DOHH2 (cell line): ENCODE measurements at regions not wholly inside any gene's neighbourhood (a gene's known extent, or its start where the extent isn't known, plus 50 kb on each side); places are given as distances from the start of the nearest gene placed in this dataset.

Experiments used
- H3F3A ChIP-seq: fragments of 200-600 bp; sonication (generic), shearing (Covaris generic); 2 replicates; pipeline ENCODE4 v1.6.0; 2016; ENCODE audit warnings: antibody characterized with exemption, mild to moderate bottlenecking; ENCODE audit not compliant: control insufficient read depth, insufficient read depth
- H3K27ac ChIP-seq: fragments of 200-600 bp; sonication (generic); 2 replicates; pipeline ENCODE4 v1.5.1; 2014; ENCODE audit warnings: low read depth, mild to moderate bottlenecking, low read length, moderate library complexity
- H3K27me3 ChIP-seq: fragments of 200-600 bp; sonication (generic); 2 replicates; pipeline ENCODE4 v1.6.1; 2014; ENCODE audit warnings: mild to moderate bottlenecking, low read length, mixed read lengths; ENCODE audit not compliant: control insufficient read depth
- H3K36me3 ChIP-seq: fragments of 200-600 bp; sonication (generic); 2 replicates; pipeline ENCODE4 v1.6.1; 2014; ENCODE audit warnings: mild to moderate bottlenecking, low read length, moderate library complexity, mixed read lengths; ENCODE audit not compliant: control insufficient read depth
- H3K4me1 ChIP-seq: fragments of 200-600 bp; sonication (generic); 2 replicates; pipeline ENCODE4 v1.6.1; 2014; ENCODE audit warnings: mild to moderate bottlenecking, low read length, mixed read lengths; ENCODE audit not compliant: control insufficient read depth
- H3K4me2 ChIP-seq: fragments of 200-600 bp; sonication (generic); 2 replicates; pipeline ENCODE4 v1.6.0; 2014; ENCODE audit warnings: mild to moderate bottlenecking, low read length, moderate library complexity
- H3K4me3 ChIP-seq: fragments of 200-600 bp; sonication (generic); 2 replicates; pipeline ENCODE4 v1.5.1; 2014; ENCODE audit warnings: mild to moderate bottlenecking, low read length, mixed read lengths
- H3K79me2 ChIP-seq: fragments of 200-600 bp; sonication (generic); 2 replicates; pipeline ENCODE4 v1.6.1; 2014; ENCODE audit warnings: mild to moderate bottlenecking, low read length, mixed read lengths; ENCODE audit not compliant: control insufficient read depth
- H3K9me2 ChIP-seq: fragments of 200-600 bp; sonication (generic); replicated peaks from 2 replicates; pipeline ENCODE4 v1.6.1; 2014; ENCODE audit warnings: mild to moderate bottlenecking, low read length, mixed read lengths; ENCODE audit not compliant: control insufficient read depth
- H3K9me3 ChIP-seq: fragments of 200-600 bp; sonication (generic); 2 replicates; pipeline ENCODE4 v1.6.1; 2014; ENCODE audit warnings: antibody characterized with exemption, low read length, mixed read lengths; ENCODE audit not compliant: control insufficient read depth, insufficient read depth
- H4K20me1 ChIP-seq: fragments of 200-600 bp; sonication (generic); 2 replicates; pipeline ENCODE4 v1.6.0; 2014; ENCODE audit warnings: low read depth, mild to moderate bottlenecking, antibody characterized with exemption, low read length, moderate library complexity; ENCODE audit not compliant: control insufficient read depth, insufficient read depth
- CTCF ChIP-seq: fragments of 200-600 bp; sonication (generic); IDR thresholded peaks from one replicate; pipeline ENCODE4 v1.5.1; 2014; ENCODE audit warnings: antibody characterized with exemption, mild to moderate bottlenecking, low read depth, low read length; ENCODE audit not compliant: poor library complexity, severe bottlenecking
- EZH2phosphoT487 ChIP-seq: fragments of 200-600 bp; sonication (generic); IDR thresholded peaks from 2 replicates; pipeline ENCODE4 v1.6.1; 2017; ENCODE audit warnings: borderline replicate concordance, mild to moderate bottlenecking, antibody characterized with exemption, low read length, moderate library complexity, mixed read lengths

- no peaks in the 10 kb centered on the region for H3F3A ChIP-seq
- H4K20me1 ChIP-seq: no peaks in the 10 kb centered on the region
- H3K79me2 ChIP-seq: no peaks in the 10 kb centered on the region
- no peaks in the 10 kb centered on the region for H3K9me2 ChIP-seq
- H3K4me2 ChIP-seq: no peak overlapping the region
- TF ChIP-seq CTCF: no peak
- TF ChIP-seq EZH2phosphoT487: no peak
- H3K9me3 ChIP-seq: no peaks in the 10 kb centered on the region
- no peak overlapping the region for H3K4me3 ChIP-seq
- H3K4me1 ChIP-seq: no peaks in the 10 kb centered on the region
- H3K27ac ChIP-seq: no peak overlapping the region
- H3K27me3 ChIP-seq: no peaks in the 10 kb centered on the region
- H3K36me3 ChIP-seq: no peaks in the 10 kb centered on the region
Measured at GRCh38 chr14:97571866-97572555, 774.8 kb downstream of the VRK1 start.

GRCh38 chr14:97572583-97573458, 775.6 kb downstream of the VRK1 start:
- Histone ChIP-seq H3K27ac (no peak overlapping the region), H3K79me2 (no peaks in the 10 kb centered on the region), H3K9me3 (no peaks in the 10 kb centered on the region), H3K4me2 (no peak overlapping the region), H3K9me2 (no peaks in the 10 kb centered on the region), H3K36me3 (no peaks in the 10 kb centered on the region), H4K20me1 (no peaks in the 10 kb centered on the region), H3K27me3 (no peaks in the 10 kb centered on the region), H3K4me3 (no peak overlapping the region), H3K4me1 (no peaks in the 10 kb centered on the region), H3F3A (no peaks in the 10 kb centered on the region)
- no peak for TF ChIP-seq CTCF
- TF ChIP-seq EZH2phosphoT487: no peak

- no peak for TF ChIP-seq CTCF
- no peak for TF ChIP-seq EZH2phosphoT487
- no peaks in the 10 kb centered on the region for H3F3A ChIP-seq
- no peaks in the 10 kb centered on the region for H3K79me2 ChIP-seq
- H3K36me3 ChIP-seq: no peaks in the 10 kb centered on the region
- no peak overlapping the region for H3K4me2 ChIP-seq
- H3K4me3 ChIP-seq: no peak overlapping the region
- H3K9me3 ChIP-seq: no peaks in the 10 kb centered on the region
- no peaks in the 10 kb centered on the region for H3K4me1 ChIP-seq
- no peaks in the 10 kb centered on the region for H4K20me1 ChIP-seq
- H3K9me2 ChIP-seq: no peaks in the 10 kb centered on the region
- H3K27me3 ChIP-seq: no peaks in the 10 kb centered on the region
- no peak overlapping the region for H3K27ac ChIP-seq
Measured at GRCh38 chr14:97575677-97576076, 778.5 kb downstream of the VRK1 start.
